SK-N-SH treated with all-trans-retinoic acid at 6 μM for 48 hours (cell line): ENCODE measurements at regions not wholly inside any gene's neighbourhood (a gene's known extent, or its start where the extent isn't known, plus 50 kb on each side); places are given as distances from the start of the nearest gene placed in this dataset.

Experiments
- ATAC-seq: fragments of 200-7000 bp; cut with Tn5 transposase; 3 replicates; pipeline ENCODE4 v1.9.1; 2020; ENCODE audit warnings: mild to moderate bottlenecking, moderate library complexity
- ARNTL ChIP-seq: fragments of 450-650 bp; formaldehyde crosslinking; IDR thresholded peaks from 2 replicates; pipeline ENCODE4 v1.5.0; 2020; ENCODE audit warnings: low read depth, mild to moderate bottlenecking, moderate library complexity, borderline replicate concordance
- BACH2 ChIP-seq: fragments of 250-450 bp; sonication (Bioruptor Pico); IDR thresholded peaks from 2 replicates; pipeline ENCODE4 v1.9.0; 2021; ENCODE audit warnings: mild to moderate bottlenecking, borderline replicate concordance
- CSDC2 ChIP-seq: fragments of 250-450 bp; sonication (Bioruptor Pico); IDR thresholded peaks from 2 replicates; pipeline ENCODE4 v1.5.0; 2020; ENCODE audit warnings: mild to moderate bottlenecking, moderate library complexity
- ESRRG ChIP-seq: fragments of 250-450 bp; sonication (Bioruptor Pico); IDR thresholded peaks from 2 replicates; pipeline ENCODE4 v1.6.1; 2021; ENCODE audit warnings: mild to moderate bottlenecking
- GLIS3 ChIP-seq: fragments of 250-450 bp; sonication (Bioruptor Pico); IDR thresholded peaks from 2 replicates; pipeline ENCODE4 v1.5.0; 2020; ENCODE audit warnings: mild to moderate bottlenecking, moderate library complexity
- ISL1 ChIP-seq: fragments of 250-450 bp; sonication (Bioruptor Pico); IDR thresholded peaks from 2 replicates; pipeline ENCODE4 v2.1.2; 2022; ENCODE audit warnings: mild to moderate bottlenecking, moderate library complexity
- OSR1 ChIP-seq: fragments of 250-450 bp; sonication (Bioruptor Pico); IDR thresholded peaks from 2 replicates; pipeline ENCODE4 v1.8.0; 2022; ENCODE audit warnings: moderate library complexity, mild to moderate bottlenecking, inconsistent platforms
- PPARA ChIP-seq: fragments of 250-450 bp; sonication (Bioruptor Pico); IDR thresholded peaks from 2 replicates; pipeline ENCODE4 v1.5.0; 2020; ENCODE audit warnings: mild to moderate bottlenecking, borderline replicate concordance
- RARB ChIP-seq: fragments of 250-450 bp; sonication (Bioruptor Pico); IDR thresholded peaks from 2 replicates; pipeline ENCODE4 v1.8.0; 2021; ENCODE audit warnings: mild to moderate bottlenecking, moderate library complexity
- SNAI2 ChIP-seq: fragments of 250-450 bp; sonication (Bioruptor Pico); IDR thresholded peaks from 2 replicates; pipeline ENCODE4 v1.5.0; 2020; ENCODE audit warnings: mild to moderate bottlenecking, moderate library complexity
- TCF4 ChIP-seq: fragments of 250-450 bp; sonication (Bioruptor Pico); IDR thresholded peaks from 2 replicates; pipeline ENCODE4 v1.8.0; 2021; ENCODE audit warnings: mild to moderate bottlenecking, moderate library complexity, borderline replicate concordance
- TOX ChIP-seq: fragments of 250-450 bp; sonication (Bioruptor Pico); IDR thresholded peaks from 2 replicates; pipeline ENCODE4 v1.8.0; 2021; ENCODE audit warnings: mild to moderate bottlenecking, moderate library complexity, borderline replicate concordance
- ZC3H10 ChIP-seq: fragments of 250-450 bp; sonication (Bioruptor Pico); IDR thresholded peaks from 2 replicates; pipeline ENCODE4 v1.5.1; 2021; ENCODE audit warnings: mild to moderate bottlenecking, moderate library complexity
- ZFP3 ChIP-seq: fragments of 250-450 bp; sonication (Bioruptor Pico); IDR thresholded peaks from 2 replicates; pipeline ENCODE4 v1.5.0; 2020; ENCODE audit warnings: mild to moderate bottlenecking, moderate library complexity
- ZFP30 ChIP-seq: fragments of 450-650 bp; formaldehyde crosslinking; IDR thresholded peaks from 2 replicates; pipeline ENCODE4 v1.5.0; 2022; ENCODE audit warnings: mild to moderate bottlenecking, moderate library complexity
- ZNF565 ChIP-seq: fragments of 450-650 bp; formaldehyde crosslinking; conservative IDR thresholded peaks from 2 replicates; pipeline ENCODE4 v1.5.0; 2020; ENCODE audit warnings: low read depth, mild to moderate bottlenecking, moderate library complexity
- ZNF70 ChIP-seq: fragments of 450-650 bp; formaldehyde crosslinking; IDR thresholded peaks from 2 replicates; pipeline ENCODE4 v1.5.0; 2020; ENCODE audit warnings: mild to moderate bottlenecking, moderate library complexity
- ZNF8 ChIP-seq: fragments of 450-650 bp; formaldehyde crosslinking; IDR thresholded peaks from 2 replicates; pipeline ENCODE4 v1.5.0; 2020; ENCODE audit warnings: mild to moderate bottlenecking, moderate library complexity
- TF ChIP-seq, protein P1 (sequence below): fragments of 250-450 bp; sonication (Bioruptor Pico); IDR thresholded peaks from 2 replicates; pipeline ENCODE4 v1.5.0; 2020; ENCODE audit warnings: mild to moderate bottlenecking, moderate library complexity
- TF ChIP-seq, protein P2 (sequence below): fragments of 250-450 bp; sonication (Bioruptor Pico); IDR thresholded peaks from 2 replicates; pipeline ENCODE4 v1.5.1; 2020; ENCODE audit warnings: low read depth, mild to moderate bottlenecking, moderate library complexity
- TF ChIP-seq, protein P3 (sequence below): fragments of 250-450 bp; sonication (Bioruptor Pico); IDR thresholded peaks from 2 replicates; pipeline ENCODE4 v1.8.0; 2021; ENCODE audit warnings: low read depth, mild to moderate bottlenecking, moderate library complexity, borderline replicate concordance
- TF ChIP-seq, protein P4 (sequence below): fragments of 250-450 bp; sonication (Bioruptor Pico); IDR thresholded peaks from 2 replicates; pipeline ENCODE4 v1.8.0; 2020; ENCODE audit warnings: mild to moderate bottlenecking, moderate library complexity, borderline replicate concordance

DNA sequence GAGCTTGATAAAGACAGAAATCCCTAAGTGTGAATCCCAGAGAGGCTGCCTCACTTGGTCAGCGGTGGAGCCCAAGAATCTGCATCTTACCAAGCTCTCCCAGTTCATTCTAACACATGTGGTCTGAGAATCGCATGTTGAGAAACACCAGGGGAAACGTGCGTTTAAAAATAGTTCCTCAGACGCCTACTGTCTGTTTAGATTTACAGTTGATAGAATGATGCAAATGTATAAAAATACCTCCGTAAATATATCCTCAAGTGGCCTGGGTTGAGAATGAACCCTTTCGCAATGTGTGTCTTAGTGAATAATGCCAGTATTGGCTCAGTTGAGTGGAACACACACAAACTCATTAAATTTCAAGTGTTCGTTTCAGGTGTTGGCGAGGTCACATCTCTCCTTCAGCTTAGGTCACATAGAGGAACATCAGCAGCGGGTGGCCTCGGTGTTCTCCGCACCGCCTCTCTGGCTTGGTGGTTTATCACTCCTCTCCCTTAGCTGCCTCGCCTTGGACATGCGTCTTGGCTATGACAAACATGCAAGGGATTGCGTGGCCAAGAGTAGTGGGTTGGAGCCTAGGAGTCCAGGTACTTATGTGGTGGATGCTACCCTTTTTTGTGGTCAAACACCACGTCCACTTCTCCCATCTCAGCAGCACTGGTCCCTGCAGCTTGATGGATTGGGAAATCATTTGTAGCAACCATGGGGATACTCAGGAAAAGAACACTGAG lies 117.6 kb upstream of the SPATA13 start (continued):
- no peak for TF ChIP-seq ESRRG (CRISPR knock-in tag)
- no peak for TF ChIP-seq PPARA (CRISPR knock-in tag)

DNA sequence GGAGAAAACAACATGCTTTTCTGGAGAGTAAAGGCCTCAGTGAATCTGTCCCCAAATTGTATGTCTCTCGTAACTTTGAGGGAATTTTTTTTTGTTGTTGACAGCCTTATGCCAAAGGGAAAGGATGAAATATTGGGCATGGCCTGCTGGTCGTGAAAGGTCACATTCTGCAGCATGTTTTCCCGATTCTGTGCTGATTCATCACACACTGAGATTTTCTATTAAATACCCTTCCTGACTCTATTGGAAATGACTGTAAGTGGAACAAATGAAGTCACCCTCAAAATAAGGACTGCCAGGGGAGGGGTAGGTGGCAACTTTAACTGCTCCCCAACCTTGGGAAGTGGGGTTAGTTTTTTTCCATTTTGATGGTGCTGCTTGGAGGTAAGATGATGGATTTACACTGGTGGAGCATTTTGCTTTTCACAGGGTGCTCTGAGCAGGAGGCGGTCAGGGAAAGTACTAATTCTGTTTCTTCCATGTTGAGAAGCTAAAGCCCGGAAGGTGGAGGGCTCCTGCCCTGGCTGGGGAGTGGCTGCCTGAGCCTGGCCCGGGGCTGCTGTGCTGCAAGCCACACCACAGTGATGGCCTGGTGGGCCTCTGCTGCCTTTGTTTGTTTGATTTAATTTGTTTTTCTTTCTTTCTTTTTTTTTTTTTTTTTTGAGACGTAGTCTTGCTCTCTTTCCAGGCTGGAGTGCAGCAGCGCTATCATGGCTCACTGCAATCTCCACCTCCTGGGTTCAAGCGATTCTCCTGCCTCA lies 116.8 kb upstream of the SPATA13 start:
- TF ChIP-seq ZFP30 (CRISPR knock-in tag) (no peak), TOX (no peak), ZNF8 (CRISPR knock-in tag) (no peak), GLIS3 (no peak), RARB (CRISPR knock-in tag) (no peak), ISL1 (CRISPR knock-in tag) (no peak), ESRRG (CRISPR knock-in tag) (no peak), SNAI2 (no peak), ZNF70 (CRISPR knock-in tag) (no peak), ARNTL (CRISPR knock-in tag) (no peak), CSDC2 (no peak), ZNF565 (CRISPR knock-in tag) (no peak), ZC3H10 (no peak), PPARA (CRISPR knock-in tag) (no peak), BACH2 (CRISPR knock-in tag) (no peak)
- TF ChIP-seq, protein P1, sequence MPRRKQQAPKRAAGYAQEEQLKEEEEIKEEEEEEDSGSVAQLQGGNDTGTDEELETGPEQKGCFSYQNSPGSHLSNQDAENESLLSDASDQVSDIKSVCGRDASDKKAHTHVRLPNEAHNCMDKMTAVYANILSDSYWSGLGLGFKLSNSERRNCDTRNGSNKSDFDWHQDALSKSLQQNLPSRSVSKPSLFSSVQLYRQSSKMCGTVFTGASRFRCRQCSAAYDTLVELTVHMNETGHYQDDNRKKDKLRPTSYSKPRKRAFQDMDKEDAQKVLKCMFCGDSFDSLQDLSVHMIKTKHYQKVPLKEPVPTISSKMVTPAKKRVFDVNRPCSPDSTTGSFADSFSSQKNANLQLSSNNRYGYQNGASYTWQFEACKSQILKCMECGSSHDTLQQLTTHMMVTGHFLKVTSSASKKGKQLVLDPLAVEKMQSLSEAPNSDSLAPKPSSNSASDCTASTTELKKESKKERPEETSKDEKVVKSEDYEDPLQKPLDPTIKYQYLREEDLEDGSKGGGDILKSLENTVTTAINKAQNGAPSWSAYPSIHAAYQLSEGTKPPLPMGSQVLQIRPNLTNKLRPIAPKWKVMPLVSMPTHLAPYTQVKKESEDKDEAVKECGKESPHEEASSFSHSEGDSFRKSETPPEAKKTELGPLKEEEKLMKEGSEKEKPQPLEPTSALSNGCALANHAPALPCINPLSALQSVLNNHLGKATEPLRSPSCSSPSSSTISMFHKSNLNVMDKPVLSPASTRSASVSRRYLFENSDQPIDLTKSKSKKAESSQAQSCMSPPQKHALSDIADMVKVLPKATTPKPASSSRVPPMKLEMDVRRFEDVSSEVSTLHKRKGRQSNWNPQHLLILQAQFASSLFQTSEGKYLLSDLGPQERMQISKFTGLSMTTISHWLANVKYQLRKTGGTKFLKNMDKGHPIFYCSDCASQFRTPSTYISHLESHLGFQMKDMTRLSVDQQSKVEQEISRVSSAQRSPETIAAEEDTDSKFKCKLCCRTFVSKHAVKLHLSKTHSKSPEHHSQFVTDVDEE (CRISPR knock-in tag), result no peak
- TF ChIP-seq, protein P2, sequence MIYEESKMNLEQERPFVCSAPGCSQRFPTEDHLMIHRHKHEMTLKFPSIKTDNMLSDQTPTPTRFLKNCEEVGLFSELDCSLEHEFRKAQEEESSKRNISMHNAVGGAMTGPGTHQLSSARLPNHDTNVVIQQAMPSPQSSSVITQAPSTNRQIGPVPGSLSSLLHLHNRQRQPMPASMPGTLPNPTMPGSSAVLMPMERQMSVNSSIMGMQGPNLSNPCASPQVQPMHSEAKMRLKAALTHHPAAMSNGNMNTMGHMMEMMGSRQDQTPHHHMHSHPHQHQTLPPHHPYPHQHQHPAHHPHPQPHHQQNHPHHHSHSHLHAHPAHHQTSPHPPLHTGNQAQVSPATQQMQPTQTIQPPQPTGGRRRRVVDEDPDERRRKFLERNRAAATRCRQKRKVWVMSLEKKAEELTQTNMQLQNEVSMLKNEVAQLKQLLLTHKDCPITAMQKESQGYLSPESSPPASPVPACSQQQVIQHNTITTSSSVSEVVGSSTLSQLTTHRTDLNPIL (CRISPR knock-in tag), result no peak
- TF ChIP-seq, protein P3, sequence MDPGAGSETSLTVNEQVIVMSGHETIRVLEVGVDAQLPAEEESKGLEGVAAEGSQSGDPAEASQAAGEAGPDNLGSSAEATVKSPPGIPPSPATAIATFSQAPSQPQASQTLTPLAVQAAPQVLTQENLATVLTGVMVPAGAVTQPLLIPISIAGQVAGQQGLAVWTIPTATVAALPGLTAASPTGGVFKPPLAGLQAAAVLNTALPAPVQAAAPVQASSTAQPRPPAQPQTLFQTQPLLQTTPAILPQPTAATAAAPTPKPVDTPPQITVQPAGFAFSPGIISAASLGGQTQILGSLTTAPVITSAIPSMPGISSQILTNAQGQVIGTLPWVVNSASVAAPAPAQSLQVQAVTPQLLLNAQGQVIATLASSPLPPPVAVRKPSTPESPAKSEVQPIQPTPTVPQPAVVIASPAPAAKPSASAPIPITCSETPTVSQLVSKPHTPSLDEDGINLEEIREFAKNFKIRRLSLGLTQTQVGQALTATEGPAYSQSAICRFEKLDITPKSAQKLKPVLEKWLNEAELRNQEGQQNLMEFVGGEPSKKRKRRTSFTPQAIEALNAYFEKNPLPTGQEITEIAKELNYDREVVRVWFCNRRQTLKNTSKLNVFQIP (CRISPR knock-in tag), result no peak

DNA sequence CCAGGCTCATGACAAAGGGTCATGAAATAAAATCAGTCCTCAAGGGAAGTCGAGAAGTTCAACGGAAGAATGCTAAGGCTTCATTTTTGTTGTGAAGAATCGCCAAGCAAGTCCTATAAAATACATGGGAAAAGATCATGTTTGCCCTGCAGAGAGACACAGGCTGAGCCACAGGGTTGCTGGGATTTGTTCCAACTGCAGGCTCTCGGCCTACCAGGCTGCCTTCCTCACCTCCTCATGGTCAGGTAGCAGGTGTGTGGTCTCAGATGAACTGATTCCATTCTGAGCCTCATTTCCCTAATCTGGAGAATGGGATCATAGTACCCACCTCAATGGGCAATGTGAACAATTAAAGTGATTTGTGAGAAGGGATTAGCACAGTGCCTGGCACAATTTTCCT lies 114.9 kb upstream of the SPATA13 start:
- ATAC-seq, result no peak
- TF ChIP-seq, protein P2 (CRISPR knock-in tag), result no peak
- no peak for TF ChIP-seq ISL1 (CRISPR knock-in tag)
- no peak for TF ChIP-seq RARB (CRISPR knock-in tag)
- no peak for TF ChIP-seq TCF4 (CRISPR knock-in tag)
- no peak for TF ChIP-seq SNAI2
- TF ChIP-seq, protein P4, sequence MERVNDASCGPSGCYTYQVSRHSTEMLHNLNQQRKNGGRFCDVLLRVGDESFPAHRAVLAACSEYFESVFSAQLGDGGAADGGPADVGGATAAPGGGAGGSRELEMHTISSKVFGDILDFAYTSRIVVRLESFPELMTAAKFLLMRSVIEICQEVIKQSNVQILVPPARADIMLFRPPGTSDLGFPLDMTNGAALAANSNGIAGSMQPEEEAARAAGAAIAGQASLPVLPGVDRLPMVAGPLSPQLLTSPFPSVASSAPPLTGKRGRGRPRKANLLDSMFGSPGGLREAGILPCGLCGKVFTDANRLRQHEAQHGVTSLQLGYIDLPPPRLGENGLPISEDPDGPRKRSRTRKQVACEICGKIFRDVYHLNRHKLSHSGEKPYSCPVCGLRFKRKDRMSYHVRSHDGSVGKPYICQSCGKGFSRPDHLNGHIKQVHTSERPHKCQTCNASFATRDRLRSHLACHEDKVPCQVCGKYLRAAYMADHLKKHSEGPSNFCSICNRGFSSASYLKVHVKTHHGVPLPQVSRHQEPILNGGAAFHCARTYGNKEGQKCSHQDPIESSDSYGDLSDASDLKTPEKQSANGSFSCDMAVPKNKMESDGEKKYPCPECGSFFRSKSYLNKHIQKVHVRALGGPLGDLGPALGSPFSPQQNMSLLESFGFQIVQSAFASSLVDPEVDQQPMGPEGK (CRISPR knock-in tag), result no peak
- TF ChIP-seq ARNTL (CRISPR knock-in tag), result no peak
- no peak for TF ChIP-seq GLIS3
- no peak for TF ChIP-seq TOX
- no peak for TF ChIP-seq CSDC2
- TF ChIP-seq ZC3H10, result no peak
- no peak for TF ChIP-seq ZFP3 (CRISPR knock-in tag)
- TF ChIP-seq, protein P3 (CRISPR knock-in tag), result no peak
- TF ChIP-seq, protein P1 (CRISPR knock-in tag), result no peak
- no peak for TF ChIP-seq OSR1 (CRISPR knock-in tag)

More for the DNA sequence above, 116.8 kb upstream of the SPATA13 start:
- ATAC-seq, result no peak
